ENCODE measurements at regions not wholly inside any gene's neighbourhood (a gene's known extent, or its start where the extent isn't known, plus 50 kb on each side); places are given as distances from the start of the nearest gene placed in this dataset.

DNA sequence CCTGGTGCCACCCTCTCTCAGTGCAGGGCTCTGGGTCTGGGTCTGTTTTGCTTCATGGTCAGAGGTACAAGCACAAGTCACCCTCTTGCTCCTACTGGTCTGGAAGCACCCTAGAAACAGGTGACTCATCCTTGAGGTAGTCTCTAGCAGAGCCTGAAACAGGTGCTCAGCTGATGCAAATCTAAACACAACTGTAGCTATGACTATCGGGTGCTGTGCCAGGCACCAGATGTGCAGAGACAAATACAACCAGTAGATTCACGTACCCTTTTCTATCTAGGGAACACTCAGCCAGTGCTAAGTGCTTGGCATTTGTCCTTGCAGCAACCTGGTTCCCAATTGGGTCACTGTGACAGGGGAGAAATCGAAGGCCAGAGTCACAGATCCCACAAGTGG is 140.9 kb upstream of the MYCN start:
- no peaks in the 10 kb centered on the region for H3K9me3 ChIP-seq (ENCODE audit: low read length)
- H3K4me3 ChIP-seq (ENCODE audit: low read length) = no peak overlapping the region
- no peaks in the 10 kb centered on the region for H3K36me3 ChIP-seq (ENCODE audit: insufficient read depth, low read length)
- no peaks in the 10 kb centered on the region for H4K20me1 ChIP-seq (ENCODE audit: insufficient read depth)
- no peaks in the 10 kb centered on the region for H3K9me2 ChIP-seq (ENCODE audit: insufficient read depth, low read length)
- no peak overlapping the region for H3K4me2 ChIP-seq (ENCODE audit: low read length)
- H3K27me3 ChIP-seq (ENCODE audit: insufficient read depth, low read depth, low read length) = no peaks in the 10 kb centered on the region
- H3K27ac ChIP-seq (ENCODE audit: low read length) = no peak overlapping the region
- H3K9ac ChIP-seq (ENCODE audit: low read length) = no peak overlapping the region
- TF ChIP-seq EP300 (conservative IDR thresholded peaks at IDR 0.05; ENCODE audit: poor library complexity, severe bottlenecking) (no peak), SMC3 (conservative IDR thresholded peaks at IDR 0.05; ENCODE audit: poor library complexity) (no peak), EZH2 (IDR thresholded peaks at IDR 0.05; ENCODE audit: borderline replicate concordance, insufficient read depth, low read length, poor library complexity, severe bottlenecking) (no peak), POLR2AphosphoS5 (IDR thresholded peaks at IDR 0.05) (no peak), MXI1 (conservative IDR thresholded peaks at IDR 0.05; ENCODE audit: poor library complexity, severe bottlenecking) (no peak), RAD21 (conservative IDR thresholded peaks at IDR 0.05) (no peak), TAF1 (IDR thresholded peaks at IDR 0.05; ENCODE audit: low read depth) (no peak)
- TF ChIP-seq, protein P1, sequence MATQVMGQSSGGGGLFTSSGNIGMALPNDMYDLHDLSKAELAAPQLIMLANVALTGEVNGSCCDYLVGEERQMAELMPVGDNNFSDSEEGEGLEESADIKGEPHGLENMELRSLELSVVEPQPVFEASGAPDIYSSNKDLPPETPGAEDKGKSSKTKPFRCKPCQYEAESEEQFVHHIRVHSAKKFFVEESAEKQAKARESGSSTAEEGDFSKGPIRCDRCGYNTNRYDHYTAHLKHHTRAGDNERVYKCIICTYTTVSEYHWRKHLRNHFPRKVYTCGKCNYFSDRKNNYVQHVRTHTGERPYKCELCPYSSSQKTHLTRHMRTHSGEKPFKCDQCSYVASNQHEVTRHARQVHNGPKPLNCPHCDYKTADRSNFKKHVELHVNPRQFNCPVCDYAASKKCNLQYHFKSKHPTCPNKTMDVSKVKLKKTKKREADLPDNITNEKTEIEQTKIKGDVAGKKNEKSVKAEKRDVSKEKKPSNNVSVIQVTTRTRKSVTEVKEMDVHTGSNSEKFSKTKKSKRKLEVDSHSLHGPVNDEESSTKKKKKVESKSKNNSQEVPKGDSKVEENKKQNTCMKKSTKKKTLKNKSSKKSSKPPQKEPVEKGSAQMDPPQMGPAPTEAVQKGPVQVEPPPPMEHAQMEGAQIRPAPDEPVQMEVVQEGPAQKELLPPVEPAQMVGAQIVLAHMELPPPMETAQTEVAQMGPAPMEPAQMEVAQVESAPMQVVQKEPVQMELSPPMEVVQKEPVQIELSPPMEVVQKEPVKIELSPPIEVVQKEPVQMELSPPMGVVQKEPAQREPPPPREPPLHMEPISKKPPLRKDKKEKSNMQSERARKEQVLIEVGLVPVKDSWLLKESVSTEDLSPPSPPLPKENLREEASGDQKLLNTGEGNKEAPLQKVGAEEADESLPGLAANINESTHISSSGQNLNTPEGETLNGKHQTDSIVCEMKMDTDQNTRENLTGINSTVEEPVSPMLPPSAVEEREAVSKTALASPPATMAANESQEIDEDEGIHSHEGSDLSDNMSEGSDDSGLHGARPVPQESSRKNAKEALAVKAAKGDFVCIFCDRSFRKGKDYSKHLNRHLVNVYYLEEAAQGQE (IDR thresholded peaks at IDR 0.05; ENCODE audit: borderline replicate concordance) = no peak
- TF ChIP-seq, protein P2, sequence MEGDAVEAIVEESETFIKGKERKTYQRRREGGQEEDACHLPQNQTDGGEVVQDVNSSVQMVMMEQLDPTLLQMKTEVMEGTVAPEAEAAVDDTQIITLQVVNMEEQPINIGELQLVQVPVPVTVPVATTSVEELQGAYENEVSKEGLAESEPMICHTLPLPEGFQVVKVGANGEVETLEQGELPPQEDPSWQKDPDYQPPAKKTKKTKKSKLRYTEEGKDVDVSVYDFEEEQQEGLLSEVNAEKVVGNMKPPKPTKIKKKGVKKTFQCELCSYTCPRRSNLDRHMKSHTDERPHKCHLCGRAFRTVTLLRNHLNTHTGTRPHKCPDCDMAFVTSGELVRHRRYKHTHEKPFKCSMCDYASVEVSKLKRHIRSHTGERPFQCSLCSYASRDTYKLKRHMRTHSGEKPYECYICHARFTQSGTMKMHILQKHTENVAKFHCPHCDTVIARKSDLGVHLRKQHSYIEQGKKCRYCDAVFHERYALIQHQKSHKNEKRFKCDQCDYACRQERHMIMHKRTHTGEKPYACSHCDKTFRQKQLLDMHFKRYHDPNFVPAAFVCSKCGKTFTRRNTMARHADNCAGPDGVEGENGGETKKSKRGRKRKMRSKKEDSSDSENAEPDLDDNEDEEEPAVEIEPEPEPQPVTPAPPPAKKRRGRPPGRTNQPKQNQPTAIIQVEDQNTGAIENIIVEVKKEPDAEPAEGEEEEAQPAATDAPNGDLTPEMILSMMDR (IDR thresholded peaks at IDR 0.05; ENCODE audit: poor library complexity, severe bottlenecking) = no peak
- no peak overlapping the region for H2AFZ ChIP-seq (ENCODE audit: low read depth, low read length)
- no peaks in the 10 kb centered on the region for H3K79me2 ChIP-seq (replicated peaks; ENCODE audit: insufficient read depth, low read length)
- H3F3A ChIP-seq (ENCODE audit: insufficient read depth, low read length, poor library complexity, severe bottlenecking) = no peaks in the 10 kb centered on the region

DNA sequence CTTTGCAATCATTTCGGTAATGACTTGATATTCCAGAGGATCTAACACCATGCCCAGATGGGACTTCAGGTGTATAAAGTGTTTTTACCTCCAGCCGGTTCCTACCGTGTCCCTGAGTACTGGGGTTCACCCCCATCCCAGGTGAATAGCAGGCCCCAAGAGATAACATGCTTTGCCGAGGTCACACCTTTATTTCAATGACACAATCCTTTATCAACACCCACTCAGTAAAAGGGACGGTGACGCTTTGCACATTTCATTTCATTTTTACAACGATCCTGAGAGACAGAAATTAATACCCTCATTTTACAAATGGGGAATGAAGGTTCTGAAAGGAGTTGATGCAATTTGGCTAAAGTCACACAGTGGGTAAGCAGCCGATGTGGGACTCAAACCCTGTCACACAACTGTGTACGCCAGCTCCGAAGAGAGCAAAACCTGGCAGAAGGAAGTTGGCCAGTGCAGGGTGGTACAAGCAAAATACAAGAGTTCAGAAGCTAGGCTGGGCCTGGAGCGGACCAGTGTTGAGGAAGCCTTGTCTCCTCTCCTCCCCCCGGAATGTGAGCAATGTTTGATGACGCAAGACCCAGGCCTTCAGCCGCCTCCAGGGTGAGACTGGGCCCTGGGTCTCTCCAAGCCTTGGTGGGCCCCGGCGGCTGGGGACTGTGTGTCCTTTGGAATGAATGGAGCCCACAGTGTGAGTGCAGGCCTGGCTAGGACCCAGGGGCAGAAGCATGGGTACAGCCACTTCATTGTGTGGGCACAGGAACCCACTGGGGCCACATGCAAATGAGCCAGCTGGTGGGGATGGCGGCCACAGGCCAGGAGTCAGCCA is 139.6 kb upstream of the MYCN start:
- no peaks in the 10 kb centered on the region for H3K79me2 ChIP-seq (replicated peaks; ENCODE audit: insufficient read depth, low read length)
- no peak for TF ChIP-seq RAD21 (conservative IDR thresholded peaks at IDR 0.05)
- TF ChIP-seq, protein P1 (IDR thresholded peaks at IDR 0.05; ENCODE audit: borderline replicate concordance) = no peak
- no peak for TF ChIP-seq MXI1 (conservative IDR thresholded peaks at IDR 0.05; ENCODE audit: poor library complexity, severe bottlenecking)
- no peak for TF ChIP-seq POLR2AphosphoS5 (IDR thresholded peaks at IDR 0.05)
- TF ChIP-seq, protein P2 (IDR thresholded peaks at IDR 0.05; ENCODE audit: poor library complexity, severe bottlenecking) = no peak
- H3K9me3 ChIP-seq (ENCODE audit: low read length) = no peaks in the 10 kb centered on the region
- no peak overlapping the region for H2AFZ ChIP-seq (ENCODE audit: low read depth, low read length)
- no peaks in the 10 kb centered on the region for H3K36me3 ChIP-seq (ENCODE audit: insufficient read depth, low read length)
- no peak overlapping the region for H3K27ac ChIP-seq (ENCODE audit: low read length)
- H3K4me3 ChIP-seq (ENCODE audit: low read length) = no peak overlapping the region
- no peaks in the 10 kb centered on the region for H3K9me2 ChIP-seq (ENCODE audit: insufficient read depth, low read length)
- H4K20me1 ChIP-seq (ENCODE audit: insufficient read depth) = no peaks in the 10 kb centered on the region
- no peak overlapping the region for H3K9ac ChIP-seq (ENCODE audit: low read length)
- no peaks in the 10 kb centered on the region for H3K27me3 ChIP-seq (ENCODE audit: insufficient read depth, low read depth, low read length)
- H3K4me2 ChIP-seq (ENCODE audit: low read length) = no peak overlapping the region
- no peaks in the 10 kb centered on the region for H3F3A ChIP-seq (ENCODE audit: insufficient read depth, low read length, poor library complexity, severe bottlenecking)
